ACC112 (cell line): ENCODE measurements at regions not wholly inside any gene's neighbourhood (a gene's known extent, or its start where the extent isn't known, plus 50 kb on each side); places are given as distances from the start of the nearest gene placed in this dataset.

ENCODE experiments used
- H2AFZ ChIP-seq: fragments of 200-600 bp; sonication (generic); one replicate; pipeline ENCODE4 v1.6.0; 2017; ENCODE audit warnings: antibody characterized with exemption, low read length; ENCODE audit not compliant: unreplicated experiment
- H3K27ac ChIP-seq: fragments of 200-600 bp; sonication (generic); 2 replicates; pipeline ENCODE4 v1.5.1; 2014; ENCODE audit warnings: low read depth, mild to moderate bottlenecking, antibody characterized with exemption, low read length, moderate library complexity
- H3K27me3 ChIP-seq: fragments of 200-600 bp; sonication (generic); 2 replicates; pipeline ENCODE4 v1.6.1; 2014; ENCODE audit warnings: mild to moderate bottlenecking, antibody characterized with exemption, low read length, moderate library complexity, mixed read lengths; ENCODE audit not compliant: insufficient read depth
- H3K36me3 ChIP-seq: fragments of 200-600 bp; sonication (generic); 2 replicates; pipeline ENCODE4 v1.6.1; 2016; ENCODE audit warnings: mild to moderate bottlenecking, antibody characterized with exemption, low read length, moderate library complexity, mixed read lengths; ENCODE audit not compliant: insufficient read depth
- H3K4me1 ChIP-seq: fragments of 200-600 bp; sonication (generic); one replicate; pipeline ENCODE4 v1.6.1; 2016; ENCODE audit warnings: low read length, mixed read lengths; ENCODE audit not compliant: insufficient read depth, unreplicated experiment, control insufficient read depth
- H3K4me3 ChIP-seq: fragments of 200-600 bp; sonication (generic); 2 replicates; pipeline ENCODE4 v1.5.1; 2014; ENCODE audit warnings: mild to moderate bottlenecking, low read depth, low read length
- H3K79me2 ChIP-seq: fragments of 200-600 bp; sonication (generic); one replicate; pipeline ENCODE4 v1.6.0; 2016; ENCODE audit warnings: low read length; ENCODE audit not compliant: control insufficient read depth, unreplicated experiment, insufficient read depth

DNA sequence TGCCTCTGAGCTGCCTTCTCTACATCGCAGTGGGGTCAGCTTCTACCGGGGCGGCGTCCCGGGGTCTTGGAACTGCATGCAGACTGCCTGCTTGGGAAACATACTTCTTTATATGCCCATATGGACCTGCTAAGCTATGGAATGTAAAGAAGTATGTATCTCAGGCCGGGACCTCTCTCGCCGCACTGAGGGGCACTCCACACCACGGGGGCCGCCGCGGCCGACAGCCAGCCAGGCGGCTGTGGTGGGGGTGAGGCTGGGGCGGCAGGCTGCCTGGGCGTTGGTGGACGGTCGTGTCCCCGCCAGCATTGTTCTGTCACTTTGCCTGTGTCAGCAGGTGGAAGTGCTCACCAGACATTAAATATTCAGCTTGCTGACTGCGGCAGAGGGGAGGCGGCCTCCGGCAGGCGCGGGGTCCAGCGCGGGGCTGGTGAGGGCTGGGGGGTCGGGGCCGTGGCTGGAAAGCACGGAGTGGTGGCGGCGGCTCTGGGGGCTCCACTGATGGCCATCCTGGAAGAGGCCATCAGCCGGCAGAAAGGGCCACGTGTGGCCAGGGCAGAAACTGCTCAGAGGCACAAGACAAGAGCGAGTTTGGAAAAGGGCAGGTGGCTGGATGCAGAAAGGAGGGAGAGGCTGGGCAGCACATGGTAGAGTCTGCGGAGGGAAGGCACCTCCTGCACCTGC lies 78.6 kb upstream of the GATA5 start:
- Histone ChIP-seq H3K36me3 (no peaks in the 10 kb centered on the region), H2AFZ (no peak overlapping the region), H3K27ac (no peak overlapping the region), H3K4me1 (no peaks in the 10 kb centered on the region), H3K79me2 (no peaks in the 10 kb centered on the region), H3K27me3 (peaks cover 77% of the 10 kb centered on the region), H3K4me3 (no peak overlapping the region)

DNA sequence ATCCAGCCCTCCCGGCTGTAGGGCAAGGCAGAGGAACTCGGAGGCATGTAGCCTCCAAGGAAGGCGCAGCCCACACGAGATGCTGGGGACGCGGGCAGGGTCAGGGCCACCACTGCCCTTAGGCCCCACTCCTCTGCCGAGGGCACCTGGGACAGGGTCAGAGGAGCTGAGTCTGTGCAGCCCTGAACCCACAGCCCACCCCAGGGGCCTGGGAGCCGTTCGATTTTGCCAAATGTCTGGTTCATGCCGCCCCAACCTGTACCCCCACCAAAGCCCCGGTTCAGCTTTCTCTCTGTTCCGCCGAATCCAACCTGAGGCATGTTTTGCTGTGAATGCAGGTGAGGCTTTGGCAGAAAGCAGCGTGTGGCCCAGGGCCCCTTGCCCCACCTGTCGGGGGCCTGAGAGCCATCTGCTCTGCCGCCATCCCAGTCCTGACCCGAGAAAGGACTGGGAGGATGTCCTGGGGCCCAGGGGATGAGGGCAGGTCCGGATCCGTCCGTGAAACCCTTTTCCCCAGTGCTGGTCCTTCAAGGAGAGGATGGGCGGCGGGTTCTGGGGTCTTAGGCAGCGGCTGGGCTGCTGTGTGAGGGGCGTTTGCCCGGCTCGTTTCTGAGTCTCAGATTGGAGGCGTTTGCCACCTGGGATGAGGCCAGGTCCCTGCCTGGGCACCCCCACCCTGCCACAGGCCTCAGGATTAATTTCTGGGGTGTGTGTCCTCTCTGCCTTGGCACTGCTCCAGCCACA lies 79.3 kb upstream of the GATA5 start:
- Histone ChIP-seq H3K27ac (no peak overlapping the region), H3K27me3 (peaks cover 78% of the 10 kb centered on the region), H3K4me3 (no peak overlapping the region), H3K79me2 (no peaks in the 10 kb centered on the region), H3K4me1 (no peaks in the 10 kb centered on the region), H2AFZ (no peak overlapping the region), H3K36me3 (no peaks in the 10 kb centered on the region)

DNA sequence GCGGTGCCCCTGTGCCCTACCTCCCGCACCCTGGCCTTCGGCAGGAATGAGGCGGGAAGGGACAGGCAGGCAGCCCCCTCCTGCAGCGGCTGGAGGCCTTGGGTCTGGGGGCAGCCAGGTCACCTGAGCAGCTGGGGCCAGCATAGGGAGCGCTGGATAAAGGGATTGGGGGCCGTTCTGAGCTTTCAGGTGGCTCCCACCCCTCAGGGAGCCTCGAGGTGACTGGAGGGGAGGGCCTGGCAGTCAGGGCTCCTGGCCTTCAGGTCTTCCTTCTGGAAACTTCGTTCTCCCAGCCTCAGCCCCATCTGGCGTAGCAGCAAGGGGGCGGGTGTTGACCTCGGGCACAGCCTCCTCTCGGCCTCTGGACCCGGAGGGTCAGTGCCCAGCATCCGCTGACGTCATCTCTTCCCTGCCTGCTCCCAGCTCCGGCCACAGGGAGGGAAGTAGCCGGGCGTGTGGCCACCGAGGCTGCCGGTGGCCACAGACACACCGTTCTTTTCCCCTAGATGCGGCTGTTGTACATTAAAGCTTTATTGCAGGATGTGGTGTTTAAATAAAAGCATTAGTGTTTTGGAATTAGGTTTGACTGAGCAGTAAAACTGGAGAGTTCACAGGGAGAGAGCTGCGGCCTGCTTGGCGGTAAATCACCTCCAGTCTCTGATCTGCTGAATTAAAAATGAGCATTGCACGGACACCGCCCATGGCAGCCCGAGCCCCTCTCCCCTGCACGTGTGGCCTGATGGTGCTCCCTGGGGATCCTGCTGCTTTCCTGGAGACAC lies 80.0 kb upstream of the GATA5 start:
- no peaks in the 10 kb centered on the region for H3K4me1 ChIP-seq
- no peaks in the 10 kb centered on the region for H3K79me2 ChIP-seq
- H3K27ac ChIP-seq, result no peak overlapping the region
- no peaks in the 10 kb centered on the region for H3K36me3 ChIP-seq
- H3K4me3 ChIP-seq, result no peak overlapping the region
- no peak overlapping the region for H2AFZ ChIP-seq
- peaks cover 78% of the 10 kb centered on the region for H3K27me3 ChIP-seq

DNA sequence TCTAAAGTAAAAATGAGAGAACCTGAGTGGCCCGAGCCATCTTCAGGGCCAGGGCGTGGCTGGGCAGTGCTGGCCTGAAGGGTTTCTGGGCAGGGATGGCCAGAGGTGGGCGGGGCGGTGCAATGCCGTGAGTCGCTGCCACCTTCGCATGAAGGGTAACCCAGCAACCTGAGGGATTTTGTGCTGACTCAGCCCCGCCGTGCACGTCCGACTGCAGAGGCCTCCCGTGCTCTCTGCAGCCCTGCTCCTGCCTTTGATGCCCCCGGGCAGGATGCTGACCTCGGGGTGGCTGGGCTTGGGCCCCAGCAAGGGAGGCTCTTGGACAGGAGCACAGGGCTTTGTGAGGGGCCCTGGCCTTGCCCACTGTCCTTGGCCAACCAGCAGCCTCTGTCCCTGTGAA lies 81.7 kb upstream of the GATA5 start:
- Histone ChIP-seq H3K27ac (no peak overlapping the region), H3K4me3 (no peak overlapping the region), H3K4me1 (no peaks in the 10 kb centered on the region), H2AFZ (no peak overlapping the region), H3K27me3 (peaks cover 79% of the 10 kb centered on the region), H3K36me3 (no peaks in the 10 kb centered on the region), H3K79me2 (no peaks in the 10 kb centered on the region)

DNA sequence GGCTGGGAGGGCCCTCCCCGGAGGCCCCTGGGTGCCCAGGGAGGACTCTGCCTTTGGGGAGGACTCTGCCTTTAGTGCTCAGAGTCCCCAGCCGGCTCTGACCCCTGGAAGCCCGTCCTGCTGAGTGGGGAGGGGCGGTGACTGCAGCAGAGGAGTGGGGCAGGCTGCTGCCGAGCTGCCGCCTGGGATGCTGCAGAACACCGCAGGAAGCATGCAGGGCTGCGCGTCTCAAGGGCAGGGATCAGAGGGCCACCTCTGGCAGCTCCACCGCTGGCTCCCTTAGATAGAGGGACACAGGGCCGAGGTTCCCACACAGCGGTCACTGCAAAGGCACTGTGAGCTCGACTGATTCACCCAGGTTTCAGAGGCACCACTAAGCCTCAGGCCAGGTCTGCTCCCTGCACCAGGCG lies 82.2 kb upstream of the GATA5 start:
- Histone ChIP-seq H3K4me1 (no peaks in the 10 kb centered on the region), H3K79me2 (no peaks in the 10 kb centered on the region), H3K36me3 (no peaks in the 10 kb centered on the region), H3K4me3 (no peak overlapping the region), H3K27me3 (peaks cover 79% of the 10 kb centered on the region), H2AFZ (no peak overlapping the region), H3K27ac (no peak overlapping the region)

DNA sequence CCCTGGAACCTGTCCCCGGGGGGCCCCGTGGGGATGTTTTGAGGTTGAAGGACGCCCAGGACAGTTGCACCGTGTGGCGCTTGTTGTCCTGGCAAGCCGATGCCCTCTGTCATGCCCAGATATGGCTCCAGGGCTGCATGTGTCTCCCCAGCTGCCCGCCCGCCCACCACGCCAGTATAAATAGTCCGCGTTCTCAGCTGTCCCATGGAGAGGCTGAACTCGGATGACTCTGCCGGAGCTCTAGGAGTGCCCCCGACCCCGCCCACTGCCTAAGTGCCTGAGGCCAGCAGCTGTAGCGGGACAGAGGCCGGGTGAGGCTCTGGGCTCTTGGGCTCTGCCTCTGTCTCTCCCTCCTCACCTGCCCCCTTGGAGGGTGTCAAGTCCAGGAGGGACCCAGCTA lies 83.0 kb upstream of the GATA5 start:
- Histone ChIP-seq H2AFZ (no peak overlapping the region), H3K4me3 (no peak overlapping the region), H3K4me1 (no peaks in the 10 kb centered on the region), H3K36me3 (no peaks in the 10 kb centered on the region), H3K27ac (no peak overlapping the region), H3K79me2 (no peaks in the 10 kb centered on the region), H3K27me3 (peaks cover 74% of the 10 kb centered on the region)

DNA sequence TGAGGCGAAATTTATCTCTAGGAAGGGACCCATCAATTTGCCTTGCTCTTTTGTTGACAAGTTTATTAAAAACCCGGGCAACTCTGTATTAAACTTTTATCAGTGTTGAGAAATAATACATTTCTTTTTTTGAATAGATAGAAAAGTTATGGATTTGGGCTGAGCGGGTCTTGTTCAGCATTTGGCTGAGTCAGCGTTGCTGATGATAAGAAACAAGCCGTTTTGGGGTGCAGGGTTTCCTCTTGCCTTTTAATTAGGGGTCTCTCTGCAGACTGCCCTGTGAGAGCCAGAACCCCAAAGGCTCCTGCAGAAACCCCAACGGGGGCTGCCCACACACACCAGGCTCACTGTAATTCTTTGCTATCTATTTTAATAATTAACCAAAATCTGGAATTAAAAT lies 82.1 kb upstream of the SLCO4A1 start:
- H2AFZ ChIP-seq, result no peak overlapping the region
- no peaks in the 10 kb centered on the region for H3K4me1 ChIP-seq
- no peak overlapping the region for H3K27ac ChIP-seq
- H3K4me3 ChIP-seq, result no peak overlapping the region
- no peaks in the 10 kb centered on the region for H3K36me3 ChIP-seq
- peaks cover 61% of the 10 kb centered on the region for H3K27me3 ChIP-seq
- no peaks in the 10 kb centered on the region for H3K79me2 ChIP-seq

DNA sequence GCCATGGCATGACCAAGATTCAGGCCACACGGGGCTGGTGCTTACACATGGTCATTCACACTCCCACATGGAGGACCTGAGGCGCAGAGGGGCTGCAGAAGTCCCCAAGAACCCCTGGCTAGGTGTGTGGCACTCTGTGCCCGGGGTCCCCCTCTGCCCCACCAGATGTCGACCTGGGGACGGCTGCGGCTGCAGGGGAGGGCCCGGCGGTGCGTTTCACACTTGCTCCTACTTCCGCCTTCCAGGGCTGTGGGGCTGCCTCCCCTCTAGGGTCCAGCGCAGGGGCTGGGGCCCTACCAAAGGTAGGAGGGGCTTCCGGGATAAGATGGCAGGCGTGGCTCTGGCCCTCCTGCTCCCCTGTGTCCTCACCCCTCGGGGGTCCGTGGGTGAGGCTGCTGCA lies 81.1 kb upstream of the SLCO4A1 start:
- H3K27ac ChIP-seq, result no peak overlapping the region

DNA sequence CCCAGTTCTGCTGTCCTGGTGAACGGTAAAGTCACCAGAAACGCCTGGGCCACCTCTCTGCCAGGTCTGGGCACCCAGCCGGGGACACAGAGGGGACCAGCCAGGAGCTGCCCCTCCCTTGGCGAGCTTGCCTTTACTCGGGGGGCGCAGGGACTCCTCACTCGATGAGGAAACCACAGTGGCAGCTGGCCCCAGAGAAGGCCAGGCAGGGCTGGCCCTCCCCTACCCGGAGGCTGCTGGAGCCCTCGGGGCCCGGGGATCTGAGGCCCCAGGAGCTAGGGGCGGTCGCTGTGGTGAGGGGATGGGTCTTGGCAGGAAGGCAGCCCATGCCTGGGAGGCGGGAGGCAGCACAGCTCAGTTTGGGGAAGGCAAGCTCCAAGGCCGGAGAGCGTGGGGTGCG lies 80.4 kb upstream of the SLCO4A1 start:
- Histone ChIP-seq H3K79me2 (no peaks in the 10 kb centered on the region), H3K36me3 (no peaks in the 10 kb centered on the region), H3K4me1 (no peaks in the 10 kb centered on the region), H3K4me3 (no peak overlapping the region), H3K27ac (no peak overlapping the region), H3K27me3 (peaks cover 44% of the 10 kb centered on the region), H2AFZ (no peak overlapping the region)

More for the DNA sequence above, 81.1 kb upstream of the SLCO4A1 start:
- H3K36me3 ChIP-seq, result no peaks in the 10 kb centered on the region
- H3K27me3 ChIP-seq, result peaks cover 52% of the 10 kb centered on the region
- H2AFZ ChIP-seq, result no peak overlapping the region
- no peak overlapping the region for H3K4me3 ChIP-seq
- H3K4me1 ChIP-seq, result no peaks in the 10 kb centered on the region
- no peaks in the 10 kb centered on the region for H3K79me2 ChIP-seq

DNA sequence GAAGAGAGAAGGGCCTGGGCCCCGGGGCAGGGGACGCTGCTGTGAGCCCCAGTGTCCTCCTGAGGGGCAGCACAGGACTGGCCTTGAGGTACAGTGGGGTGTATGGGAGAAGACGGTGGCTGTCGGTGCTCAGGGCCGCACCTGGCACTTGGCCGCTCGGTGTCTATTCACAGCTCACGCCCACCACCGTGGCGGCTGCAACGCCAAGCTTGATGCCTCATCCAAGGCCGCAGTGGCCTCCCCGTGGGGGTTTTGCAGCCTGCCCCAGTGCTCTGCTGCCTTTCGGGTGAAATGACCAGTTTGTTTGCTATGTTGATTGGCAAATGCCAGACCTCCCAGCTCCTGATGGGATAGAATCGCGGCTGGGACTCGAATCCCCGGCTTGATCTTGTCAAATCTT lies 79.5 kb upstream of the SLCO4A1 start:
- no peaks in the 10 kb centered on the region for H3K36me3 ChIP-seq
- H3K27me3 ChIP-seq, result peaks cover 37% of the 10 kb centered on the region
- H3K79me2 ChIP-seq, result no peaks in the 10 kb centered on the region
- H2AFZ ChIP-seq, result no peak overlapping the region
- H3K4me1 ChIP-seq, result no peaks in the 10 kb centered on the region
- H3K27ac ChIP-seq, result no peak overlapping the region
- no peak overlapping the region for H3K4me3 ChIP-seq
